Panc1 (cell line): ENCODE measurements at regions not wholly inside any gene's neighbourhood (a gene's known extent, or its start where the extent isn't known, plus 50 kb on each side); places are given as distances from the start of the nearest gene placed in this dataset.

Experiments
- ATAC-seq: fragments of 200-7000 bp; cut with Tn5 transposase; 2 replicates; pipeline ENCODE4 v1.9.1; 2020; ENCODE audit warnings: mild to moderate bottlenecking, moderate library complexity
- BruUV-seq: library from RNA; stranded (reverse); fragments of 400-500 nt; replicated peaks from 2 replicates; lab custom pipeline; 2021; lab: Mats Ljungman, UMichigan
- CTCF ChIA-PET: fragments of 300-600 bp; sonication (Branson Sonifier 250); formaldehyde crosslinking; loops from one replicate; lab custom pipeline; 2022; ENCODE audit warnings: antibody characterized with exemption; lab: Charles Lee
- POLR2A ChIA-PET: fragments of 300-600 bp; sonication (Branson Sonifier 250); formaldehyde crosslinking; loops from one replicate; lab custom pipeline; 2022; ENCODE audit warnings: antibody characterized with exemption; lab: Charles Lee
- DNase-seq: peaks from one replicate; pipeline ENCODE4 v3.0.0-alpha.2; 2010; ENCODE audit warnings: low read depth, low spot score
- H3K27ac ChIP-seq: 2 replicates; pipeline ENCODE4 v1.5.1; 2011; ENCODE audit warnings: mild to moderate bottlenecking, low read length, inconsistent platforms
- H3K27me3 ChIP-seq: fragments of 200-500 bp; sonication (Bioruptor generic); 2 replicates; pipeline ENCODE4 v1.6.0; 2014; ENCODE audit warnings: low read length, inconsistent platforms; ENCODE audit not compliant: control insufficient read depth, insufficient read depth
- H3K36me3 ChIP-seq: fragments of 200-500 bp; sonication (Bioruptor generic); 2 replicates; pipeline ENCODE4 v1.5.1; 2014; ENCODE audit warnings: inconsistent platforms, mild to moderate bottlenecking, low read length, moderate library complexity; ENCODE audit not compliant: control insufficient read depth, insufficient read depth
- H3K4me1 ChIP-seq: 2 replicates; pipeline ENCODE4 v1.5.1; 2011; ENCODE audit warnings: inconsistent platforms, mild to moderate bottlenecking, low read length, moderate library complexity; ENCODE audit not compliant: control insufficient read depth, insufficient read depth
- H3K4me3 ChIP-seq, 2 experiments: 2 replicates each; pipeline ENCODE4 v1.5.1; 2011 to 2012; ENCODE audit warnings: low read depth in 2 of 2, low read length in 2 of 2, mild to moderate bottlenecking in 2 of 2, inconsistent platforms in 1 of 2, moderate library complexity in 1 of 2
- H3K9me3 ChIP-seq: fragments of 200-500 bp; sonication (Bioruptor generic); 2 replicates; pipeline ENCODE4 v1.5.1; 2014; ENCODE audit warnings: low read depth, mild to moderate bottlenecking, inconsistent platforms, low read length, moderate library complexity; ENCODE audit not compliant: control insufficient read depth, insufficient read depth
- POLR2AphosphoS5 ChIP-seq: IDR thresholded peaks from 2 replicates; pipeline ENCODE4 v1.6.1; 2012; ENCODE audit warnings: mild to moderate bottlenecking, low read depth, low read length, moderate library complexity
- SIN3A ChIP-seq: IDR thresholded peaks from 2 replicates; pipeline ENCODE4 v1.6.1; 2012; ENCODE audit warnings: low read depth, mild to moderate bottlenecking, low read length, moderate library complexity, borderline replicate concordance; ENCODE audit not compliant: insufficient read depth
- TCF7L2 ChIP-seq: IDR thresholded peaks from 2 replicates; pipeline ENCODE4 v1.6.1; 2011; ENCODE audit warnings: mild to moderate bottlenecking, low read depth, low read length, inconsistent platforms
- in situ Hi-C: cut with HindIII; loops from 2 replicates; pipeline ENCODE4 v1.10.0; 2016; ENCODE audit warnings: low sequenced_read_pairs, low pct_unique_long_range_greater_than_20kb
- intact Hi-C: fragments of 100-400 bp; cut with micrococcal nuclease; formaldehyde crosslinking; loops from one replicate; pipeline ENCODE4 v1.10.0; 2022; ENCODE audit not compliant: unreplicated experiment
- TF ChIP-seq, protein P1 (sequence below): fragments of 450-650 bp; IDR thresholded peaks from 2 replicates; pipeline ENCODE4 v1.5.1; 2017; ENCODE audit warnings: mild to moderate bottlenecking
- TF ChIP-seq, protein P2 (sequence below), 2 experiments: IDR thresholded peaks; 2 replicates each; pipeline ENCODE4 v1.6.1; 2011 to 2012; ENCODE audit warnings: low read depth in 2 of 2, control low read depth in 1 of 2, low read length in 1 of 2, mild to moderate bottlenecking in 1 of 2, moderate library complexity in 1 of 2; ENCODE audit not compliant: insufficient read depth in 1 of 2

DNA sequence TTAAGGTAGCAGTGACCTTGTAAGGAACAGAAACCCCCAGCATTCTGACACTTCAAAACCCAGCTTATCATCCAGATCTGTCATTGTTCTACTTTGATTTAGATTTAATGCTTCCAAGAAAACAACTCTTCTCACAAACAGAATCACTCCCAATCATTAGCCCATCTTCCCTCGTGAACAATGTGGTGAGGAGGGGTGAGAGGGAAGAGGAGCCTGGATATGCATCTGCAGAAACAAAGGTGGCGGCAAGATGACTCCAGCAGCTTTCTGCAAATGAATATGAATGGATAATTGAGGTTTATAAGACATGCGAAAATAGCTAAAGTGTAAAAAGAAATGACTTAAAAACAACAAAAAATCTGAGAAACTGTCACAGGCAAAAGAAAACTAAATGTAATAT lies 859.9 kb upstream of the SLC10A2 start:
- TF ChIP-seq POLR2AphosphoS5 (no peak), TCF7L2 (no peak), SIN3A (no peak)
- TF ChIP-seq, protein P1, sequence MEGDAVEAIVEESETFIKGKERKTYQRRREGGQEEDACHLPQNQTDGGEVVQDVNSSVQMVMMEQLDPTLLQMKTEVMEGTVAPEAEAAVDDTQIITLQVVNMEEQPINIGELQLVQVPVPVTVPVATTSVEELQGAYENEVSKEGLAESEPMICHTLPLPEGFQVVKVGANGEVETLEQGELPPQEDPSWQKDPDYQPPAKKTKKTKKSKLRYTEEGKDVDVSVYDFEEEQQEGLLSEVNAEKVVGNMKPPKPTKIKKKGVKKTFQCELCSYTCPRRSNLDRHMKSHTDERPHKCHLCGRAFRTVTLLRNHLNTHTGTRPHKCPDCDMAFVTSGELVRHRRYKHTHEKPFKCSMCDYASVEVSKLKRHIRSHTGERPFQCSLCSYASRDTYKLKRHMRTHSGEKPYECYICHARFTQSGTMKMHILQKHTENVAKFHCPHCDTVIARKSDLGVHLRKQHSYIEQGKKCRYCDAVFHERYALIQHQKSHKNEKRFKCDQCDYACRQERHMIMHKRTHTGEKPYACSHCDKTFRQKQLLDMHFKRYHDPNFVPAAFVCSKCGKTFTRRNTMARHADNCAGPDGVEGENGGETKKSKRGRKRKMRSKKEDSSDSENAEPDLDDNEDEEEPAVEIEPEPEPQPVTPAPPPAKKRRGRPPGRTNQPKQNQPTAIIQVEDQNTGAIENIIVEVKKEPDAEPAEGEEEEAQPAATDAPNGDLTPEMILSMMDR: no peak
- TF ChIP-seq, protein P2, sequence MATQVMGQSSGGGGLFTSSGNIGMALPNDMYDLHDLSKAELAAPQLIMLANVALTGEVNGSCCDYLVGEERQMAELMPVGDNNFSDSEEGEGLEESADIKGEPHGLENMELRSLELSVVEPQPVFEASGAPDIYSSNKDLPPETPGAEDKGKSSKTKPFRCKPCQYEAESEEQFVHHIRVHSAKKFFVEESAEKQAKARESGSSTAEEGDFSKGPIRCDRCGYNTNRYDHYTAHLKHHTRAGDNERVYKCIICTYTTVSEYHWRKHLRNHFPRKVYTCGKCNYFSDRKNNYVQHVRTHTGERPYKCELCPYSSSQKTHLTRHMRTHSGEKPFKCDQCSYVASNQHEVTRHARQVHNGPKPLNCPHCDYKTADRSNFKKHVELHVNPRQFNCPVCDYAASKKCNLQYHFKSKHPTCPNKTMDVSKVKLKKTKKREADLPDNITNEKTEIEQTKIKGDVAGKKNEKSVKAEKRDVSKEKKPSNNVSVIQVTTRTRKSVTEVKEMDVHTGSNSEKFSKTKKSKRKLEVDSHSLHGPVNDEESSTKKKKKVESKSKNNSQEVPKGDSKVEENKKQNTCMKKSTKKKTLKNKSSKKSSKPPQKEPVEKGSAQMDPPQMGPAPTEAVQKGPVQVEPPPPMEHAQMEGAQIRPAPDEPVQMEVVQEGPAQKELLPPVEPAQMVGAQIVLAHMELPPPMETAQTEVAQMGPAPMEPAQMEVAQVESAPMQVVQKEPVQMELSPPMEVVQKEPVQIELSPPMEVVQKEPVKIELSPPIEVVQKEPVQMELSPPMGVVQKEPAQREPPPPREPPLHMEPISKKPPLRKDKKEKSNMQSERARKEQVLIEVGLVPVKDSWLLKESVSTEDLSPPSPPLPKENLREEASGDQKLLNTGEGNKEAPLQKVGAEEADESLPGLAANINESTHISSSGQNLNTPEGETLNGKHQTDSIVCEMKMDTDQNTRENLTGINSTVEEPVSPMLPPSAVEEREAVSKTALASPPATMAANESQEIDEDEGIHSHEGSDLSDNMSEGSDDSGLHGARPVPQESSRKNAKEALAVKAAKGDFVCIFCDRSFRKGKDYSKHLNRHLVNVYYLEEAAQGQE (IDR thresholded peaks at IDR 0.05; ENCODE audit: insufficient read depth in 1 of 2, low read depth in 2 of 2, low read length in 1 of 2): no peak
- Histone ChIP-seq H3K27ac (no peak overlapping the region), H3K4me1 (no peaks in the 10 kb centered on the region), H3K9me3 (no peaks in the 10 kb centered on the region), H3K36me3 (no peaks in the 10 kb centered on the region), H3K27me3 (no peaks in the 10 kb centered on the region), H3K4me3 (no peak overlapping the region)
- DNase-seq (no peak), ATAC-seq (no peak)
- CTCF ChIA-PET: no interaction called here
- no TSS peak for BruUV-seq
- intact Hi-C loops: no loop called here
- POLR2A ChIA-PET: no interaction called here
- in situ Hi-C loops: no loop called here

DNA sequence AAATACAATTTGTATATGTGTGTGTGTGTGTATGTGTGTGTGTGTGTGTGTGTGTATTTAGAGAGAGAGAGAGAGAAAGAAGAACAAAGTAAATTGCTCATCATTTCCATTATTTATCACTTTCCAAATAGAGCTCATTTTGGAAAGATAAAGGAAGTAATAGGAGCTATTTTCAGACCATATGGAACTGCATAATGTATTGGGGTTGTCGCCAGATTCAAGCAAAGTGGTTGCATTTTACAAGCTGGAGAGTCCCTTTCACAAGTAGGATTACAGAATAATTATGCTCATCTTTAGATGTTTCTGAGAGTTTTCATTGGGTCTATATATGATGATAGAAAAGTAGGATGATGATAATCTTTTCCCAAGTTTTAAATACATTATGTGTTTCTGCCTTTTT lies 842.7 kb upstream of the SLC10A2 start:
- Histone ChIP-seq H3K9me3 (no peaks in the 10 kb centered on the region), H3K27ac (no peak overlapping the region), H3K4me3 (no peak overlapping the region), H3K36me3 (no peaks in the 10 kb centered on the region), H3K4me1 (no peaks in the 10 kb centered on the region), H3K27me3 (no peaks in the 10 kb centered on the region)
- in situ Hi-C loops (no loop called here), intact Hi-C loops (no loop called here)
- TF ChIP-seq, protein P1: no peak
- TF ChIP-seq SIN3A (no peak), POLR2AphosphoS5 (no peak), TCF7L2 (no peak)
- TF ChIP-seq, protein P2 (IDR thresholded peaks at IDR 0.05; ENCODE audit: insufficient read depth in 1 of 2, low read depth in 2 of 2, low read length in 1 of 2): no peak
- ChIA-PET POLR2A (no interaction called here), CTCF (no interaction called here)
- DNase-seq: no peak
- no peak for ATAC-seq
- BruUV-seq: no TSS peak
